Panc1 (cell line): ENCODE measurements at regions not wholly inside any gene's neighbourhood (a gene's known extent, or its start where the extent isn't known, plus 50 kb on each side); places are given as distances from the start of the nearest gene placed in this dataset.
"Not testable (repeated sequence)": the region's sequence is repeated elsewhere in the genome, so short reads cannot be mapped to it uniquely, and the experiment has no call there.

Source experiments
- POLR2AphosphoS5 ChIP-seq: IDR thresholded peaks from 2 replicates; pipeline ENCODE4 v1.6.1; 2012; ENCODE audit warnings: mild to moderate bottlenecking, low read depth, low read length, moderate library complexity
- TCF7L2 ChIP-seq: IDR thresholded peaks from 2 replicates; pipeline ENCODE4 v1.6.1; 2011; ENCODE audit warnings: mild to moderate bottlenecking, low read depth, low read length, inconsistent platforms
- TF ChIP-seq, protein P1 (sequence below): fragments of 450-650 bp; IDR thresholded peaks from 2 replicates; pipeline ENCODE4 v1.5.1; 2017; ENCODE audit warnings: mild to moderate bottlenecking

GRCh38 chrX:1764883-1765364, 150.1 kb downstream of the ASMT start:
- TF ChIP-seq, protein P1, sequence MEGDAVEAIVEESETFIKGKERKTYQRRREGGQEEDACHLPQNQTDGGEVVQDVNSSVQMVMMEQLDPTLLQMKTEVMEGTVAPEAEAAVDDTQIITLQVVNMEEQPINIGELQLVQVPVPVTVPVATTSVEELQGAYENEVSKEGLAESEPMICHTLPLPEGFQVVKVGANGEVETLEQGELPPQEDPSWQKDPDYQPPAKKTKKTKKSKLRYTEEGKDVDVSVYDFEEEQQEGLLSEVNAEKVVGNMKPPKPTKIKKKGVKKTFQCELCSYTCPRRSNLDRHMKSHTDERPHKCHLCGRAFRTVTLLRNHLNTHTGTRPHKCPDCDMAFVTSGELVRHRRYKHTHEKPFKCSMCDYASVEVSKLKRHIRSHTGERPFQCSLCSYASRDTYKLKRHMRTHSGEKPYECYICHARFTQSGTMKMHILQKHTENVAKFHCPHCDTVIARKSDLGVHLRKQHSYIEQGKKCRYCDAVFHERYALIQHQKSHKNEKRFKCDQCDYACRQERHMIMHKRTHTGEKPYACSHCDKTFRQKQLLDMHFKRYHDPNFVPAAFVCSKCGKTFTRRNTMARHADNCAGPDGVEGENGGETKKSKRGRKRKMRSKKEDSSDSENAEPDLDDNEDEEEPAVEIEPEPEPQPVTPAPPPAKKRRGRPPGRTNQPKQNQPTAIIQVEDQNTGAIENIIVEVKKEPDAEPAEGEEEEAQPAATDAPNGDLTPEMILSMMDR: not testable (repeated sequence)
- TF ChIP-seq POLR2AphosphoS5, TCF7L2: not testable (repeated sequence)
